ENCODE measurements at regions not wholly inside any gene's neighbourhood (a gene's known extent, or its start where the extent isn't known, plus 50 kb on each side); places are given as distances from the start of the nearest gene placed in this dataset.

DNA sequence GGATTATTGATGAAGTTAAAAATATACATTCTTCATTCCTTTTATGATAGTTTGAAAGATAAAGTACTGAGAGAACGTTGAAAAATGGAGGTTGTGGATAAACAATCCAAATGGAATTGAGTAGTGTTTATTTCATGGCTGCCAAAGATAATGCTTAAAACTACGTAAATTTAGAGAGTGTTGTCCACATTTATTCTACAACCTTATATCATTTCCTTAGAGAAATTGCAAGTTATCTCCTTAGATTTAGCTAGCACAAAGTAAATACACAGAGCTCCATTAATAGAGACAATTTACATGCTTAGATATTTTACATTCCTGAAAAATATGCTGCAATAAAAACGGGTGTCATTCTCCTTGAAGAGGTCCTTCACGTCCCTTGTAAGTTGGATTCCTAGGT is 146.5 kb upstream of the CCDC179 start:
- TF ChIP-seq, protein P1, sequence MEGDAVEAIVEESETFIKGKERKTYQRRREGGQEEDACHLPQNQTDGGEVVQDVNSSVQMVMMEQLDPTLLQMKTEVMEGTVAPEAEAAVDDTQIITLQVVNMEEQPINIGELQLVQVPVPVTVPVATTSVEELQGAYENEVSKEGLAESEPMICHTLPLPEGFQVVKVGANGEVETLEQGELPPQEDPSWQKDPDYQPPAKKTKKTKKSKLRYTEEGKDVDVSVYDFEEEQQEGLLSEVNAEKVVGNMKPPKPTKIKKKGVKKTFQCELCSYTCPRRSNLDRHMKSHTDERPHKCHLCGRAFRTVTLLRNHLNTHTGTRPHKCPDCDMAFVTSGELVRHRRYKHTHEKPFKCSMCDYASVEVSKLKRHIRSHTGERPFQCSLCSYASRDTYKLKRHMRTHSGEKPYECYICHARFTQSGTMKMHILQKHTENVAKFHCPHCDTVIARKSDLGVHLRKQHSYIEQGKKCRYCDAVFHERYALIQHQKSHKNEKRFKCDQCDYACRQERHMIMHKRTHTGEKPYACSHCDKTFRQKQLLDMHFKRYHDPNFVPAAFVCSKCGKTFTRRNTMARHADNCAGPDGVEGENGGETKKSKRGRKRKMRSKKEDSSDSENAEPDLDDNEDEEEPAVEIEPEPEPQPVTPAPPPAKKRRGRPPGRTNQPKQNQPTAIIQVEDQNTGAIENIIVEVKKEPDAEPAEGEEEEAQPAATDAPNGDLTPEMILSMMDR (IDR thresholded peaks at IDR 0.05 in 4 of 5, conservative IDR thresholded peaks at IDR 0.05 in 1 of 5) = no peak
- TF ChIP-seq POLR2A (IDR thresholded peaks at IDR 0.05) = no peak
